ENCODE measurements at regions not wholly inside any gene's neighbourhood (a gene's known extent, or its start where the extent isn't known, plus 50 kb on each side); places are given as distances from the start of the nearest gene placed in this dataset.
A peak's percentile ranks its signal among the peaks of the same experiment; 100 is the strongest.

DNA sequence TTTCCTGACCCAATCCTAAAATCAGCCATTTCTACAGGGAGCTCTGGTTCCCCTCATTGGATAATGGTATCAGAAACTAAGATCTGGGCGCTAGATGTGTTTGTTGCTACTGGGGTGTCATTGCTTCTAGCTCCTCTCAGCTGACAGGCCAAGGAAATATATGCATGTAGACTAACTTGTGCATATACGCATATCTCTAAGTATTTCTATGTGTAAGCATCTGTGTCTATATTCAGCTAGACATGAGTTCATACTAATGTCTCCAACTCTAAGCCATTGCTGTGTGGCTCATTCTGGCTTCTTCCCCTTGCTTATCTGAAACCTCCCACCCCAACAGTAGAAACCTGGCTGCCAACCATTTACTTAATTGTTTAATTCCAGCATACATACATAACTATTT, 130.3 kb upstream of the MAGI3 start:
- DNase-seq (ENCODE audit: low read depth), result no peak

DNA sequence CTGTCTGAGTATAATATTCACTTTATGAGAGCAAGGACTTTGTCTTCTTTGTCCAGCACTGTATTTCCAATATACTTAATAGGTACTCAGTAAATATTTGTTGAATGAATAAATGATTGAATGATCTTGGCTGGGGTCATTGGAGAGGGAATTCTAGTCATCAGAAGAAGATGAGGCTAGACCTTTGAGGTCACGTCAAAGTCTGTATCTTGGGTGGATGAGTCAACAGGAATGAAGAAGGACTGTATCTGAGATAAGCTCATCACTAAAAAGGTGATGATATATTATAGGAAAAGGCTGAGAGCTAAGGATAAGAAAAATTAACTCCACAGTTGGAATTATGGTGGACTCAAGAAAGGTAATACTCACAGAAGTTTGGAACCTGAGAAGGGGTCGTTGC, 125.1 kb upstream of the MAGI3 start:
- no peak for DNase-seq (ENCODE audit: low read depth)

DNA sequence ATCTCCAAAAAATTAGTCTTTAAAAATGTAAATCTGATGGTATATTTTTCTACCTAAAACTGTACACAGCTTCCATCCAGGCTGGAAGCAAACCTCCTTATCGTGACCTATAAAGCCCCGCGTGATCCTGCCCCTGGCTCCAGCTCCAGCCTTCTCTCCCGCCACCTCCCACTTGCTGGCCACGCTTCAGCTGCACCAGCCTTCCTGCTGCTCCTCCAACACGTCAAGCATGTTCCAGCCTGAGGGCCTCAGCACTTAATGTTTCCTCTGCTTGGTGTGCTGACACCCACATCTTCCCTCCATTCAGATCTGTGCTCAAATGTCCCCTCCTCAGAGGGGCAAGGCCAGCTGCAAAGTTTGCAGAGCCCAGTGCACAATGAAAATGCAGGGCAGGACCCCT, 123.5 kb upstream of the MAGI3 start:
- no peak for DNase-seq (ENCODE audit: low read depth)

DNA sequence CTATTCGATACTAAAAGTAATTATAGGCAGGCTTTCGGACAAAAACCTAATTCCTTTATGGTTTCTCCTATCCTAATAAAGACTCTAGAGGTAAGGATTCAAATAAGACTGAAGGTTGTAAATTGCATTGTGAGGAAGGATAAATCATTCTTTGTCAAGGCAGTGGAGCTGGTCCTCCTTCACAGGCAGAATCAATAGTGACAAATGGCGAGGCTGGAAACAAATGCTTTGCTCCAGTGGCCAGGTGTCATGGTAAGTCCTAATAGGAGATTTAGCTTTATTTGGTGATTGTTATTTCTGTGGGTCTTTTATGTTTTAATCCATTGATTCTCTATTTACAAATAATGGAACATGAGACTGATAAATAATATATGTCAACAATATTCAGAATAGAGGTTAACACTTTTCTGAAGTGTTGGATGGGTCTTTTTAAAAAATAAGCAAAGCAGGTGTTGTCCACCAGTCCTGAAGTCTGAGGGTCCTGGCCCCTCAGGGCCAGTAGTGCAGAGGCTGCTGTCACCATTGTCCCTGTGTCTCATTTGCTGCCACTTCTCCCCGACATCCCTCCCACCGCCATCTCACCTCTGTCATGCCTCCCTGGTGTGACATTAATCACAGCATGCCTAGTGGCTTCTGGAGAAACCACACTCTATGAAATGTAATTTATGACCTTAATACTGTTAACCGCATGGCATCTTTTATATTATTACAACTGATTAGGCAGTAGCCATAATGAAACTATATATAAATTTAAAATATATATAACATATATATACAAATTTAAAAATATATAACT, 120.9 kb upstream of the MAGI3 start:
- DNase-seq (ENCODE audit: low read depth), result no peak

DNA sequence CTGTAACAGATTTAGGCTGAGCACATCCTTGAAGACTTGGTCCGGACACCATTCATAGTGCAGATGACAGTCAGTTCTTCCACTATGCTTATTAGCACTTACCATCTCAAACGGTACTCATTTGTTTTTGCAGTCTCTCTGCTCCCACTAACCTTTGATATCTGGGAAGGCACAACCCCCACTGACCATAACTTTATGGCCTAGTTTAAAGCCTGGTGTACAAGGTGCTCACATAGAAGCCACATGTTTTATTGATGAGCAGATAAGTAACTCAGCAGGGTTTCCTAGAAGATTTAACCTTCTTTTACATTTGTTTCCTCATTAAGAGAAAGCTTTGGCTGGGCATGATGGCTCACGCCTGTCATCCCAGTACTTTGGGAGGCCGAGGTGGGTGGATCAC, 119.3 kb upstream of the MAGI3 start:
- DNase-seq (ENCODE audit: low read depth), result no peak

DNA sequence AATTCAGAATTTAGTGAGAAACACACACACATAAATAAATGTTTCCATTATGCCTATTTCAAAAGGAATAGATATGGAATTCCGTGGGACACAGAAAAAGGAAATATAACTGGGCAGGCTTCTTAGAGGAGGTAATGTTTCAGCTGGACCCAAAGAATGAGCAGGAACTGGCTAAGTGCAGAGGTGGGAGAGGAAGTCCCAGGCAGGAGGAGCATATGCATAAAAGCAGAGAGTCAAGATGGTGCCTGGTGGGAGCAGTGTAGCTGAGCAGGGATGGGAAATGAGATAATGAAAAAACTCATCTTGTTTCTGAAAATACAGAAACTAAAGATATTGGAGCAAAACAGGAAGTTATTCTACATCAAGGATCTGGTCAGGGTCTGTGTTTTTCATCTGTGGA, 115.2 kb upstream of the MAGI3 start:
- no peak for DNase-seq (ENCODE audit: low read depth)

DNA sequence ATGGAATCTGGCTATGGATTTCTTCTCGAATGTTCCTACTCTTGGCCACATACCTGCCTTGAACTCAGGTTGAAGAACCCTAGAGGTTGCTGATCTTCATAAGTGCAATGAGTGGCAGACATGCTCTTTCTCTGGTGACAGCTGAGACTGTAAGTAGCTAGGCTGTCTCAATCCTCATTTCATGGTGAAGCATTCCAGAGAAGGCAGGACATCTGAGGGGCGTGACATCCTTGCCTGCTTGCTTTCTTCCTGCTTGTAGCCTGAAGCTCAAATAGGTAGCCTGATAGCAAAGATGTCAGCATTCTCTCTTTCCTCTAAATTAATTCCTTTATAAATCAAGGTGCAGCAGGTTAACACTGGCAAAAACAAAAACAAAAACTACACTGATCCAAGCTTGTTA, 114.6 kb upstream of the MAGI3 start:
- no peak for DNase-seq (ENCODE audit: low read depth)

DNA sequence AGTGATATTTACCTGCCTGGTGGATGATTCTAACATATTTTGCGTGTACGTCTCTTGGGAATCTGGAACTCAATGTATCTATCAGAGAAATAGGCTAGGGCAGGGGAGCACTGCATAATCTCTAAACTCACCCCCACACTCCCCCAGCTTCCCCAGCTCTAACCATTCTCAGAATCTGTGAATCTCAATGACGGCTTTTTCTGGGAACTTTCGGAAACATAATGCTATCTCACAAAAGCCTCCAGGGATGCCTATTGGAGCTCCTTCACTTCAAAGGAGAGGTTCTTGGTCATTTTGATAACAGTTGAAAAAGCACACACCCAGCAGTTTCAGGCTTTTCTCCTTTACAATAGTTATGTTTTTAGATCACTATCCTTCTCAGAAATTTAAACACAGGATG, 113.8 kb upstream of the MAGI3 start:
- DNase-seq (ENCODE audit: low read depth), result no peak

DNA sequence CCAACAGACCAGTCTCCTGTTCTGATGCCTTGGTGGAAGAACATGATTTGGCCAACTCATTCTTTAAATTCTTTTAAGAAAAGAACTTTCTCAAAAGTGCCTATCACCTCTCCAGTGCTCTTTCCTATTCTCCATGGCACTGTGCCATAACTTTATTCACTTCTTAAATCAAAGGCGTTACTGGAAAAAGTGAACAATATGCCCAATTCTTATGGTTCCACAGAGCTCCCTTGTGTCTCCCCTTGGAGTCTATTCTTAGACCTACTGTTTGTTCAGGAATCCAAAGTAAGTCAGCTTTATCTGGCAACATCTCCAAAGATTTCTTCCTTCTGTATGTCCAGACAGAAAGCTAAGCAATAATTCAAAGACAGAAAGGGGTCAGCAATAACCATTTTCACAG, 111.9 kb upstream of the MAGI3 start:
- no peak for DNase-seq (ENCODE audit: low read depth)

DNA sequence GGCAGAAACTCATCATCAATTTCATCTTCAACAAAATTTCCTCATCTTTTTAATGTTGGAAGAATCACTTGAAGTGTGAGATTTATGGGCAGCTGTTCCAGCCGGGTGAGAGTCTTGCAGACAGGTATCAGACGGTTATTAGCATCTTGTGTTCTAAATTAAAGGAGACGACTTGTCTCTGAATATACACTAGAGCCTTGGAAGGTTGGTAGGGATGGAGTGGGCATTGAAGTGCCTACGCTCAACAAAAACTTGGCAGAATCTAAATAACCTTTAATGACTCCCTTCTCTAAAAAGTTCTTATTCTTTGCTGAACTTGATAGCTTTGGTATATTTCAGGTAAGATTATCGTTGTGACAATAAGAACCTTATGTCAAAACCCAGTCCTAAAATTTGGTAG, 111.5 kb upstream of the MAGI3 start:
- no peak for DNase-seq (ENCODE audit: low read depth)

DNA sequence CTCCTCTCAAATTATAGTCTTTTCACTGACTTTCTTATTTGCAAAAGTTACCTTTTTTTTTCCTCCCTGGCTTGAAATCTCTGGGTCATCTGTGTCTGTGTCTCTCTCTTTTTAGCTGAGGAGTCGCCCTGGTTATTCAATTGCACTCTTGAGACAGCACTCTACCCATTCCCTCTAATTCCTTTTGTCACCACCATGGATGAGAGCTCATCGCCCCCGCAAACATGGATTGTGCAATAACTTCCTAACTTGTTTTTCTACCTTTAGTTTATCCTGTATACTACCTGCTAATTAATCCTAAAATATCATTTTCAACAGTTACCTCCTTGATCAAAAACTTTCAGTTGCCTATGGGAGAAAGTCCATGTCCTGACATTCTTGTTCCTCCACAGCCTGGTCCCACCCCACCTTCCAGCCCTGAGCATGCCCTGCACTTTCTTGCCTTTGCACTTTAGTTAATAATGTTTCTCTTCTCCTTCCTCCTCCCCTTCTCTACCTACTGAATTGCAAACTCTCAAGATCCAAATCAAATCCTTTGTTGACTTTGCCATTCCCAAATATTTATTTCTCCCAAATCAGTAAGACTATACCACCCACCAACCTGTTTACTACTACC, 110.4 kb upstream of the MAGI3 start:
- DNase-seq (ENCODE audit: low read depth), result no peak

DNA sequence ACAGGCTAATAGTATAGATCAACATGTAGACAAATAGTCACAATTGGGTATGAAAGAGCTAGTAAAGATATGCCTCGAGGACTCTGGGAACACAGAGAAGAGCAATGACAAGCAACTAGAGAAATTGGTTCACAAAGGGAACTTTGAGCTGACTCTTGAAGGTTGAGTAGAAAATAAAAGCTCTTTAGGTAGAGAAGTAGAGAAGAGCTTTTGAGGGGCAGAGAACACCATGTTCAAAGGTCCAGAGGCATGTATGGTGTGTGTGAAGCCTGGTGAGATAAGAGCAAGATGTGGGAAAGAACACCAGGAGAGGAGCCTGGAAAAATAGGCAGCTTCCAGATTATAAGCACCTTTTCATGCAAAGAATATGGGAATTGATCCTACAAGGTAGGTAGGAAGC, 109.7 kb upstream of the MAGI3 start:
- no peak for DNase-seq (ENCODE audit: low read depth)

DNA sequence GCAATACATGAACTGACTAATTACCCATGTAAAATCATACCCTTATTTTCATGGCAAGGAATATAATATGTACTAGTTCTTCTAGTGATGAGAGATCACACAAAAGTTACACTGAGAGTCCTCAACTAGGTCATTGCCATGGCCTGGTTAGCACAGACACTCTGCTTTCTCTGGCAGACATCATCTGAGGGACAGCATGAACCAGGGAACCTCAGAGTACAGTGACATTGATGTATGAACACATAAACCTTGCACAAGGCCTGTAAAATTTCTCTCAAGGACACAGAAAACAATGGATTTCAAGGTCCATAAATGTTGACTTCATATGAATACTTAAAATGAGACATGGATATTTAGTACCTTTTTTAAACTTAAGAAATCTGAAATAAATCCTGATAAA, 108.8 kb upstream of the MAGI3 start:
- no peak for DNase-seq (ENCODE audit: low read depth)

DNA sequence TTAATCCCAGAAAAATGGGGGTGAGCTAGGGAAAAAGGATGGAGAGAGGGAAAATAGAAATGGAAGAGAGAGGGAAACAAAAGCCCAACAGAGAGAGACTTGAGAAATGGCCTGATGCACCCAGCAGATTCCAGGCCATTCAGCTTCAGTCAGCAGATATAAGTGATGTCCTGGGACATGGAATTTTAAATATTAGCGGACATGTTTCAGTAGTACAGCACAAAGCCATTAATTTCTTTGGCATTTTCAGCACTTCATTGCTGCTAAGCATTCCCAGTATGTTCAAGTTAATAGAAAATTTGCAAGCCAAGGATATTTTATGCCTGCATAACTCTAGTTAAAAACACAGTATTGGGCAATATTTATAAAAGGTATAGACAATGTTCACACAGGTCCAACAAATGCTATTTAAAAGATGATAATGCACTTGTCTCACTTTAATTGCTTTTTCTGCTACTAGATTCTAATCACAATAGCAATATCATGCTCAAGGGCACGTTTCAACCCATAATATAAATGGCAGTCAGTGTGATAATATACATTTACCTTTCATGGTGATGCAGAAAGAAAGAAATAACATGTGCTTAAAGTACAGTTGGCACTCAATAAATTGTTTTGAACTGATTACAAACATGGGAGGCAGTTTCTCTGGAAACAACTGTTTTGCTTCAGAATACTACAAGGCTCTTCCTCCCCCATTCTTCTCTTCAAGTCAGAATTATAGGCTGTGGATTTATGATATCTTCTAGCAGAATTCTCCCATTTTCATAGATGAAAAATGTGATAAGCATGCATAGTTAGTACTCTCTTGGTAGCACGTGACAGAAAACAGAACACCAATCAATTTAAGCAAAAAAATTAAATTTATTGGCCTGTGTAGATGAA, 108.1 kb upstream of the MAGI3 start:
- no peak for DNase-seq (ENCODE audit: low read depth)

DNA sequence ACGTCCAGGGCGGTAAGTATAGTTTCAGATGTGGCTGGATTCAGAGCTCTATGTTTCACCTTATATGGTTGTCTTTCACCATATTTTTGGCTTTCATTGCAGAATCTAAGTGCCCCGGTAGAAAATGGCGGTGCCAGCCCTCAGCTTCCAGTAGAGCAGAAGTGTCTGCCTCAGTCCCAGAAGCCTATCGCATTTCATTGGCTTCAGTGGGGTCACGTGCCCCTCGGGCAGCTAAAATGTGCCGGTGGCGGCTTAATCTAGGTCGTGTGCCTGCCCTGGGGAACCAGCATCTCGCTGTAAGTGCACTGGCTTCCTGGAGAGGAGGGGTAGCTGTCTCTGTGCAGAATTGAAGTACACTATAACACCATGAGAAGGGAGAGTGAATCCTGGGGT, 107.4 kb upstream of the MAGI3 start:
- DNase-seq (ENCODE audit: low read depth), result no peak

DNA sequence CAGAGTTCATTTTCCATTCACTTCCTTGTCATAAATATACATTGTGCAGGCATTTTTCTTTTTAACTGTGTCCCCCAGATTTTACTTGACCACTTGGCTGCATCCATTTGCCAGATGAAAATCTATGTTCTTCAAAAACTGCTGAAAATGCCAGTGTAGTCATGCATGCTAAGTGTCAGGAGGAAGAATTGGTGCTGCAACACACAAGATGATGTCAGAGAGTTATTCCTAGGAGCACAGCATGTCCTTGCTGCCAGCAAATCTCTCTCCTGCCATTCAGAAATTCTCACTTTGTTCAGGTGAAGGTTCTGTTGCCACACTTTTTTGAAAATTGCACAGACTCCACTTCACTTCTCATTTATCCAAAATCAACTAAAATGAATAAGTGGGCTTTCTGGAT, 106.4 kb upstream of the MAGI3 start:
- peak; percentile 6 for DNase-seq (ENCODE audit: low read depth)

DNA sequence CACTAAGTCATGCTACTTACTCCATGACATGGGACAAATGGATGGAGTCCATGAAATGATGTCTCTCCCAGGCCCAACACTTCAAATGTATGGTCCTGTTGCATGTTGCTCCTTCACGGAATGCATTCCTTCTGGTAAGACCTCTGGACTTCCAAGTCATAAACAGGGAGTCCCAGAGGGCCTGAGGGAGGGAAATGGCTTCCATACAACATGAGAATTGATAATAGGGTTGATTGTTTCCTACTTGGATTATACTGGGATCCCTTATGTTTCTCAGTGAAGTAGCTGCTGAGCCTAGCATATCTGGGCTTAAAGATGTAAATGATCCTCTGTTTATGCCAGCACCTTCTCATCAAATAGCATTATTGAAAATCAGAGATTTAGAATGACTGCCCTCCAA, 104.2 kb upstream of the MAGI3 start:
- DNase-seq (ENCODE audit: low read depth), result no peak

DNA sequence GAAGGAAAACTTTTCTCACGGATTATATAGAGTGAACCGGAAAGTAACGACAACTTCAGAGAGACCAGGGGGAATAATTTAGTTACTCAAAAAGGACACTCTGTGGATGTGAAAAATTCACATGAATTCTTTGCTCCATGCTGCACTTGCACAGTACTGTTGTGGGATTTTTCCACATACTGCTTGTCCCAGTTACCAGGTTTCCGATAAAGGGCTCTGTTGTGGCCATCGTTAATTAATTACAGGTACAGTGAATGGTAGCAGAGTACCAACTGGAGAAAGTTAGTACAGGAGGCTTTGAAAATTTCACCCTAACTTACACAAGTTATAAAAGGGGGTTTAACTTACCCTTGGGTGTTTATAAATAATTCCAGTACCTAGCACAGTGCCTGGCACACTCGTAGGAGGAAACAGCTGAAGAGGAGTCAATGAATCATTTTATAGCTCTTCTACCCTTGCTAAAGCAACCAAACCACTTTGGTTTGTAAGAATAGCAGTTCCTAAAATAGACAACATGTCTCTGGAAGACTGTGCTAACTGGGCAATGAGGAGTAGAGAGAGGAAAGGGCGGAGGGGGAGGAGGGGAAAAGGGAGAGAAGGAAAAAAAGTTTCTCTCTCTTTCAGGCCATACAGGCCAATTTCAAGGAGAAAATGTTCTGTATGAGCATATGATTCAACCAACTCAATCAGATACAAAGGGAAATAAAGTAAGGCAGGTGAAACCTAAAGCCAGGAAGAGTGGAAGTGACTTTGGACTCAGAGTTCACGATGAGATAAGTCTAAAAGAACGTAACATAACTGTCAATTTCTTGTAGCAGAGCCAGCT, 98.3 kb upstream of the MAGI3 start:
- no peak for DNase-seq (ENCODE audit: low read depth)

DNA sequence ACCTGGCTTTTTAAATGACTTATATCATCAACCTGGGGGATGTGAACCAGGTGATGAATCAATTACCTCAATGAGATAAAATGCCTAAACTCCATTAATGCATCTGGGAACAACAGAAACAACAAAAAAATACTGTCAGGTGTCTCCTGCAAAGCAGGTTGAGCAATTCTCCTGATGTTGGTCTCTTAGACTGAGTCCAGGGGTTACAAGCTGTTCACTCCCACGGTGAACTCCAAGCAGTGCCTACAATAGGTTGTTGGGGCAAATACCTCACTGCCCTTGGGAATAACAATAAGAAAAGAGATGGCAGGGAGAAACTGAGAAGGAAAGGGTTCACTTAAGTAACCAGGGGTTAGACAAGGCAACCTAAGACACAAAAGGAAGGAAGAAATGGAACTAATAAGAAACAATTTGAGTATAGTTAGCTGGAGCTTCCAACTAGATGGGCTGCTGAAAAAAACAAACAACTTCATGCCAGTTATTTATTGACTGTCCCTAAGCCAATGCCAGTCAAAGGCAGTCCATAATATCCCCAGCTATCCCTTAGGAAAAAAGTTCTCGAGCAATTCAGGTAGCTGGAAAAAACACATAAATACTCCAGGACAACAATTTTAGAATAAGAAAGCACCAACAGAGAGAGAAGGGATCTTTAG, 97.6 kb upstream of the MAGI3 start:
- no peak for DNase-seq (ENCODE audit: low read depth)

DNA sequence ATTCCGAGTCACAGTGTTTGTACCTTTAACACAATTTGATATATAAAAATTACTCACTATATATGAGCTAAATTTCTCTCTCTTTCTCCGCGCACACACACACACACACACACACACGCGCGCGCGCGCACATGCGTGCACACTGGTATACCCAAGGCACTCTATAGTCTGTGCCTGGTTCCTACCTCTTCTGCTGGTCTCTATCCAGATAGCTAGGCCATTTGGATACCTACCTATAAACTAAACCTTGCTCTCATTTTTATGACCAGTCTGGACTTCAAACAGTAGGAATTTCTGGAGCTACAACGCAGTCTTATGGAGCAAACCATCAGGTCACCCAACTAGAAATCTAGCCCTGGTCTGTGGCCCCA, 97.1 kb upstream of the MAGI3 start:
- no peak for DNase-seq (ENCODE audit: low read depth)

DNA sequence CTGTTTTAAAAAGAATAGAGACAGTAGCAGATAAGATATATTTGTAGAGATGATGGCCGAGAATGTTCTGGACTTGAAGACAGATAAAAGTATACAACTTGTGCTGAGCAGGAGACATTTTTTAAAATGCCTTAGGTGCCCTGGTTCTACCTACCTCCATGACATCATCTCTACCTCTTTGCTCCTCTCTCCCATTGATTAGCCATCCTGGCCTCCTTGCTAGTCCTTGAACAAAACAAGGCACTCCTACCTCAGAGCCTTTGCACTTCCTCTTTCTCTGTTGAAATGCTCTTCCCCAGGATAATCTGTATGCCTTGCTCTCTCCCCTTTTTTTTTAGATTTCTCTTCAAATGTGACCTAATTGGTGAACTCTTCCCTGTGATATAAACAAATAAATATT, 92.6 kb upstream of the MAGI3 start:
- no peak for DNase-seq (ENCODE audit: low read depth)
